Tibial nerve (tissue), 4 donors: ENCODE measurements at regions not wholly inside any gene's neighbourhood (a gene's known extent, or its start where the extent isn't known, plus 50 kb on each side); places are given as distances from the start of the nearest gene placed in this dataset.
"Not testable (repeated sequence)": the region's sequence is repeated elsewhere in the genome, so short reads cannot be mapped to it uniquely, and the experiment has no call there.

ENCODE experiments used
- DNase-seq, 2 donors: peaks; one replicate each; pipeline ENCODE4 v3.0.0-alpha.2; 2019; ENCODE audit warnings: low spot score in 2 of 2
- H3K27ac ChIP-seq, 4 donors: fragments of 200-600 bp; sonication (generic) in 3 of 4; one replicate each; pipeline ENCODE4 v1.5.1; 2017 to 2019; ENCODE audit warnings: mild to moderate bottlenecking in 1 of 4
- H3K27me3 ChIP-seq, 2 donors: fragments of 200-600 bp; sonication (generic) in 1 of 2; one replicate each; pipeline versions ENCODE4 v1.5.1 to v1.6.0; 2017 to 2019
- H3K36me3 ChIP-seq, 3 donors: fragments of 200-600 bp; sonication (generic); one replicate each; pipeline ENCODE4 v1.5.1; 2018 to 2019
- H3K4me1 ChIP-seq, 4 donors: fragments of 200-600 bp; sonication (generic) in 3 of 4; one replicate each; pipeline ENCODE4 v1.5.1; 2017 to 2019
- H3K4me3 ChIP-seq, 4 donors: fragments of 200-600 bp; sonication (generic) in 3 of 4; one replicate each; pipeline ENCODE4 v1.5.1; 2017 to 2019; ENCODE audit warnings: mild to moderate bottlenecking in 1 of 4, moderate library complexity in 1 of 4
- H3K9me3 ChIP-seq, 4 donors: fragments of 200-600 bp; sonication (generic) in 3 of 4; one replicate each; pipeline ENCODE4 v1.5.1; 2017 to 2019
- EP300 ChIP-seq, 2 donors: sonication (generic); formaldehyde crosslinking; IDR thresholded peaks; one replicate each; pipeline ENCODE4 v1.6.1; 2017; ENCODE audit warnings: antibody characterized with exemption in 2 of 2, mild to moderate bottlenecking in 1 of 2
- POLR2A ChIP-seq, 2 donors: fragments of 450-650 bp; IDR thresholded peaks; one replicate each; pipeline ENCODE4 v1.6.1; 2017; ENCODE audit warnings: antibody characterized with exemption in 2 of 2, mild to moderate bottlenecking in 2 of 2, moderate library complexity in 2 of 2
- WGBS, 2 donors: methylation state at CpG; one replicate each; pipeline ENCODE4 v1.1.5; 2018; 5-methylcytosine and 5-hydroxymethylcytosine counted together
- TF ChIP-seq, protein P1 (sequence below), 5 experiments: fragments of 200-600 bp in 3 of 5; fragments of 450-650 bp in 2 of 5; sonication (generic) in 3 of 5; IDR thresholded peaks; one replicate each; pipeline ENCODE4 v1.5.1; 2016 to 2019; ENCODE audit warnings: antibody characterized with exemption in 5 of 5, mild to moderate bottlenecking in 3 of 5, moderate library complexity in 2 of 5

GRCh38 chrX:79026742-79027141, 81.6 kb downstream of the P2RY10 start:
- not testable (repeated sequence) for H3K27me3 ChIP-seq, DNase-seq, H3K4me3 ChIP-seq, H3K9me3 ChIP-seq, H3K4me1 ChIP-seq, H3K27ac ChIP-seq, H3K36me3 ChIP-seq
- WGBS, 2 donors: 80 to 85% methylated on average over 2 of the region's 2 CpGs

DNA sequence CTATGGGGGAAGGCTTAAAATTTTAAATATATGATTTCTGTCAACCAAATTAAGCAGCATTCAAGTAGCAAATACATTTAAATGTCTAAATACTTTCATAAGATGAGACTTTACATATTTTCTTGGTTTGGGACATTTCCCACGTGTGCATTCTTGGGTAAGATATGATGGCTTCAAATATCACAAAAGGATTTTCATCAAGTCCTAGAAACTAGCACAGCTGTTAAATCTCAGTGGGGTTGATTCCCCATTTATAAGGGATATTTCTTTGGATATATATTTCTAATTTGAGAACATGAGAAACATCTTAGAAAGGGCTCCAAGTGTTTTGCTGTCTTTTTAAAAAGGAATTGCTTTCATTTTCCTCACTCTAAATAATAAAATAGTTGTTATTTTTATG, 90.2 kb downstream of the P2RY10 start:
- no peaks in the 10 kb centered on the region for H3K4me1 ChIP-seq
- H3K9me3 ChIP-seq: no peaks in the 10 kb centered on the region
- no peaks in the 10 kb centered on the region for H3K36me3 ChIP-seq
- no peak overlapping the region for H3K4me3 ChIP-seq
- TF ChIP-seq EP300 (IDR thresholded peaks at IDR 0.05): no peak
- no peak for TF ChIP-seq POLR2A (IDR thresholded peaks at IDR 0.05)
- TF ChIP-seq, protein P1, sequence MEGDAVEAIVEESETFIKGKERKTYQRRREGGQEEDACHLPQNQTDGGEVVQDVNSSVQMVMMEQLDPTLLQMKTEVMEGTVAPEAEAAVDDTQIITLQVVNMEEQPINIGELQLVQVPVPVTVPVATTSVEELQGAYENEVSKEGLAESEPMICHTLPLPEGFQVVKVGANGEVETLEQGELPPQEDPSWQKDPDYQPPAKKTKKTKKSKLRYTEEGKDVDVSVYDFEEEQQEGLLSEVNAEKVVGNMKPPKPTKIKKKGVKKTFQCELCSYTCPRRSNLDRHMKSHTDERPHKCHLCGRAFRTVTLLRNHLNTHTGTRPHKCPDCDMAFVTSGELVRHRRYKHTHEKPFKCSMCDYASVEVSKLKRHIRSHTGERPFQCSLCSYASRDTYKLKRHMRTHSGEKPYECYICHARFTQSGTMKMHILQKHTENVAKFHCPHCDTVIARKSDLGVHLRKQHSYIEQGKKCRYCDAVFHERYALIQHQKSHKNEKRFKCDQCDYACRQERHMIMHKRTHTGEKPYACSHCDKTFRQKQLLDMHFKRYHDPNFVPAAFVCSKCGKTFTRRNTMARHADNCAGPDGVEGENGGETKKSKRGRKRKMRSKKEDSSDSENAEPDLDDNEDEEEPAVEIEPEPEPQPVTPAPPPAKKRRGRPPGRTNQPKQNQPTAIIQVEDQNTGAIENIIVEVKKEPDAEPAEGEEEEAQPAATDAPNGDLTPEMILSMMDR (IDR thresholded peaks at IDR 0.05): no peak
- H3K27me3 ChIP-seq: no peaks in the 10 kb centered on the region
- WGBS, 2 donors: 31 to 58% methylated on average over 1 of the region's 1 CpG
- no peak for DNase-seq
- no peak overlapping the region for H3K27ac ChIP-seq

DNA sequence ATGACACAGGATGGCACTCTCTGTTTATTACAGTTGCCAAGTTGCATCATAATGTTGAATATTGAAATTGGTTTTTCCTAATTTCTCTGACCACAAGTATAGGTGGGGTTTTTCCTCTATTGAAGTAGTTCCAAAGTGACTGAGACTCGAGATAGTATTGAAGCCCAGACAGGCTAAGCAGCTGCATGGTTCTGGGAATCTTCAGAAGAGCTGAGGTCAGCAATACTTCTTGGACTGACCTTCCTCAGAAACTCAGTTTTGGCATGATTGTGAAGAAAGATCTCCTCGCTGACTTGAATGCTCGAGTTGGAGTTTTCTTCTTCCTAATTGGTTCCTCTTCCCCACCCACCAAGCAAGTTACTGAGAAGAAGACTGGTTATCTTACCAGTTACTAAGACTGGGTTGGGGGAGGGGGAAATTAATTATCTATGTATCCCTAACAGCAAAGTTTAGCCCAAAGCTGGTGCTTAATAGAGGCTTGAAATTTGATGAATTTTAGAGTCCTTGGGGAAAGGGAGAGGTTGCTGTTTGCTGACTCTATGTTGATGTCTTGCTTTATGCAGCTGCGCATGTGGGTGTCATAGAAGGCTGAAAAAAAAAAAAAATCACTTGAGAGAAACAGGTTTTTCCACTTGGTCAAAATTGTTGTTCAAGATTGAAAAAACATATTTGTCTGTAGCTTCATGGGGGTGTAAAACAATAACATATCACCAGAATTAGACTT, 91.1 kb downstream of the P2RY10 start:
- Histone ChIP-seq H3K4me1 (no peaks in the 10 kb centered on the region), H3K9me3 (no peaks in the 10 kb centered on the region), H3K4me3 (no peak overlapping the region), H3K36me3 (no peaks in the 10 kb centered on the region), H3K27me3 (no peaks in the 10 kb centered on the region), H3K27ac (no peak overlapping the region)
- WGBS, 2 donors: 30 to 36% methylated on average over 4 of the region's 4 CpGs
- no peak for TF ChIP-seq POLR2A (IDR thresholded peaks at IDR 0.05)
- TF ChIP-seq, protein P1 (IDR thresholded peaks at IDR 0.05): no peak
- no peak for TF ChIP-seq EP300 (IDR thresholded peaks at IDR 0.05)
- peak in 1 of 2 donors; percentile 3 for DNase-seq

DNA sequence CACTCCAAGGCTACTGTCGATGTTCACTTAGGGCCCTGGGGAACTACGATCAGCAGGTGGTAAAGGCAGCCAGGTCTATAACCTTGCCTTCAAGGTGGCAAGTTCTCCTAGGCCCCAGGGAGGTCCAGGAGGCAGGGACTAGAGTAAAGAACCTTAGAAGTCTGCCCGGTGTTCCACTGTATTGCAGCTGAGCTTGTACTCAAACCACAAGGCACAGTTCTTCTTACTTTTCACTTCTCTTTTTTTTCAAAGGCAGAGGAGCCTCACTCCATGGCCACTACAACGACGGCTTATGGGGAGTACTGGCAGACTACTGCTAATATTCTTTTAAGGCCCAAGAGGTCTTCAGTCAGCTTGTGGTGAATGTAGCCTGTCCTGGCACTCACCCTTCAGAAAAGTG, 78.8 kb upstream of the GPR174 start:
- no peak overlapping the region for H3K27ac ChIP-seq
- TF ChIP-seq EP300 (IDR thresholded peaks at IDR 0.05) (no peak), POLR2A (IDR thresholded peaks at IDR 0.05) (no peak)
- TF ChIP-seq, protein P1 (IDR thresholded peaks at IDR 0.05): no peak
- WGBS, 2 donors: 72 to 84% methylated on average over 4 to 5 of the region's 5 CpGs

DNA sequence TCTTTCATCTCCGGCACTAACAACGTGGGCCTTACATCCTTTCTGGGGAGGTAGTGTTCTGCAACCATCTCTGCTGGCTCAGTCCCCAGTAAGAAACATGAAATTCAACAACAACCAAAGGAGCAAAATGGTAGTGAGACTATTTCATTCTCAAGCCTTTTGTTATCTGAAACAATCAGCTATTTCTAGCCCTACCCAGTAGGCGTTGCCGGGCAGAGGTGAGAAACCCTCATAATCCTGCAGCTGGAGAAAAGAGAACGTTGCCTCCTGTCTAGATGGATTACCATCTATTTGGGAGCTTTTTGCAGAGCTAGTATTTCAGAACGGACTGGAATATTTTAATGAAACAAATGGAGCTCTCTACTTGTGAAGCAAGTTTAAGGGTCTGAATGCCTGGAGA, 66.4 kb upstream of the GPR174 start:
- no peaks in the 10 kb centered on the region for H3K27me3 ChIP-seq
- H3K27ac ChIP-seq: no peak overlapping the region
- no peaks in the 10 kb centered on the region for H3K36me3 ChIP-seq
- no peak overlapping the region for H3K4me3 ChIP-seq
- 68 to 84% methylated on average over 6 of the region's 6 CpGs for WGBS, 2 donors
- DNase-seq: no peak
- no peaks in the 10 kb centered on the region for H3K4me1 ChIP-seq
- TF ChIP-seq POLR2A (IDR thresholded peaks at IDR 0.05) (no peak), EP300 (IDR thresholded peaks at IDR 0.05) (no peak)
- TF ChIP-seq, protein P1 (IDR thresholded peaks at IDR 0.05): no peak
- H3K9me3 ChIP-seq: no peaks in the 10 kb centered on the region

More for the DNA sequence above, 78.8 kb upstream of the GPR174 start:
- Histone ChIP-seq H3K27me3 (no peaks in the 10 kb centered on the region), H3K9me3 (no peaks in the 10 kb centered on the region), H3K4me3 (no peak overlapping the region), H3K36me3 (no peaks in the 10 kb centered on the region), H3K4me1 (no peaks in the 10 kb centered on the region)
- DNase-seq: no peak
